ENCODE measurements at regions not wholly inside any gene's neighbourhood (a gene's known extent, or its start where the extent isn't known, plus 50 kb on each side); places are given as distances from the start of the nearest gene placed in this dataset.
A peak's percentile ranks its signal among the peaks of the same experiment; 100 is the strongest.

DNA sequence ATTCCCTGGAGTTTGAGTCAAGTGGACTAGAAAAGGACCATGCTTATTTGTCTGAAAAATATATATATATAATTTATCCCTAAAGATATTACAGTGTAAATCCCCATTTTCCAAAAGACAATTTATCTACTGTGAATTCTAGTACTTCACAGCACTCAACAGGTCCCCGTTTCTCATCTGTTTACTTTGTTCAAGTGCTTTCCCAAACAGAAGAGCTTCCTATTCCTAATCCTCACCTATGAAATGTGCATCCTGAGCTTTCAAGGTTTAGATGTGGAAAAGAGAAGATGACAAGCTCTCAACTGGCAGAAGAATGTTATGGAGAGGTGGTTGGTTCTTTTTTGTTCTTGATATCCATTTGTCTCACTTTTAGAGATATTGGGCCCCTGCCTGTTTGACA lies 401.6 kb upstream of the ZNF608 start:
- H3K27ac ChIP-seq: no peak overlapping the region
- no peak for DNase-seq (ENCODE audit: low read depth, low spot score)

DNA sequence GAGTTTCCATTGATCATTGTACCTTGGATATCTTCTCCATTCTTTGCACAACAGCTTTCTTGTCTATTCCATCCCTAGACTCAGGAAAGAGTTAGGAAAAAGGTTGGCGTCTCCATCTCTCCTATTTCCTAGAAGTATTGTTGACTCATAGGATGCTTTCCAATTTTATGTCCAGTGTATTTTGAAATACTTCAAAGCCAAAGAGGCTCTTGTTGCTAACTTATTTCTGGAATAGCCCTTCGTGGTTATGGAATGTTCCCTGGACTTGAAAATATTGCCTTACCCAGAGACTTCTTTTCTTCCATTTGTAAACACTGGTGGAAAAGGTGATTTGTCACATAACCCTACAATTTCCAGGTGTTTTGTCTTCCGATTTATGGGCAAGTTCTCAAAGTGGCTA lies 402.3 kb upstream of the ZNF608 start:
- H3K27ac ChIP-seq: no peak overlapping the region
- DNase-seq (ENCODE audit: low read depth, low spot score): no peak

- no peak for DNase-seq (ENCODE audit: low read depth, low spot score)
- no peak overlapping the region for H3K27ac ChIP-seq
Measured at GRCh38 chr5:125149110-125149509, 402.7 kb upstream of the ZNF608 start.

GRCh38 chr5:125149527-125149926 lies 403.1 kb upstream of the ZNF608 start:
- no peak overlapping the region for H3K27ac ChIP-seq
- DNase-seq (ENCODE audit: low read depth, low spot score): no peak

- no peak overlapping the region for H3K27ac ChIP-seq
- DNase-seq (ENCODE audit: low read depth, low spot score): no peak
Measured at GRCh38 chr5:125150041-125150669, 403.7 kb upstream of the ZNF608 start.

DNA sequence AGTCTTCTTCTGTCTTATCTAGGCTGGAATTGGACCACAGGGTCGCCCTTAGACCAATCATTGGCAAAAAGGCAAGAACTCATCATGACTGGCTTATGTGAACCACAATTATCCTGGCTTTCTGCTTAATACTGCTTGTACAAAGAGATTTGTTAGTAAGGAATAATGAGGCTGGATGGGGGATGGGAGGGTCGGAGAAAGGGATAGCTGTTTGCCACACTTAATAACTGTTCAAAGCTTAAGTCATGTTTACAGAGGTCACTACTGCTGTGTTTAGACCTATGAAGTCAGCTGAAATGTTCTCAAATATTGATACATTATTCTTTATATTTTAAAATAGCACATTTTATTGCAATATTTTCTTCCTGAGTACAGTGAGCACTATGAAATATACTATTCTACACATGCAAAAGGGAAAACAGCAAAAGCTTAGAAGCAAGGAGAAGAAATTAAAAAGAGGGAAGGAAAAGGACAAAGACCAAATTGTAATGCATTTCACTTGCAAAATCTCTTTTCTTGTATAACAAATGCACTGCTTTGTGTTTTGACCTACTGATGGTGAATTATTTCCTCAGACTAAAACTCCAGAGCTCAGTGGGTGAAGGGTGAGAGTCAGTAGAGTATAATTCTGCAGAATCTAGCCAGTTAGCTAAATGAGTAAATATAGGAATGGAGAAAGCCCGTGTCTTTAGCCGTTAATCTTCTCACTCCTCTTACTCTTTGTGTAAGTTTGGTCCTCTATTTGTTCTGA lies 404.9 kb upstream of the ZNF608 start:
- no peak overlapping the region for H3K27ac ChIP-seq
- DNase-seq (ENCODE audit: low read depth, low spot score): no peak

GRCh38 chr5:125152044-125152443 lies 405.6 kb upstream of the ZNF608 start:
- H3K27ac ChIP-seq: no peak overlapping the region

DNA sequence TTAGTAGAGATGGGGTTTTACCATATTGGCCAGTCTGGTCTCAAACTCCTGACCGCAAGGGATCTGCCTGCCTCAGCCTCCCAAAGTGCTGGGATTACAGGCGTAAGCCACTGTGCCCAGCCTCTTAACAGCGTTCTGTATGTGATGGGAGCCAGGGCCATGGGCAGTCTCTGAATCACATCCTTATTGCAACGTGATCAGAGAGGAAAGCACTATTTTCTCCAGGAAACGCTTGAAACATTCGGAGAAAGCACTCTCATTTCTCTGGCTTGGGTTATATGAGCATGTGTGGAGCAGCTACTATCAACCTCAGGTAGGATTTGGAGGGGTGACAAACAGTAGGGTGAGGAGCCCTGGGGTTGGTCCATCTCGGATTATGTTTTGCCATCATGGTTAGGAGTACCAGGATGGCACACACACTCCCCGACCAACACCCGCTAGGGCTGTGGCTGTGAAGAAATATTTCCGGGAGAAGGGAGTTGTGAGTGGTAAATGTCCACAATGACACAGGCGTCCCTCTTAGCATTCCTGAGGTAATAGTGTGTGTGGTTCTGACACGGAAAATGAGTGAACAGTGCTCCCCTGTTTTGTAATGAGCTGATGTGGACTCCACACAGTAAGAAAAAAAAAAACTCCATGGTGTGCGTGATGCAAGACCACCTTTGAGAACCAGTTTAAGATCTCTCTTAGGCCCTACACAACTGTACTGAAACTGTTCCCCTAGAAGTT lies 406.2 kb upstream of the ZNF608 start:
- no peak overlapping the region for H3K27ac ChIP-seq

More at GRCh38 chr5:125152044-125152443, 405.6 kb upstream of the ZNF608 start:
- no peak for DNase-seq (ENCODE audit: low read depth, low spot score)

DNA sequence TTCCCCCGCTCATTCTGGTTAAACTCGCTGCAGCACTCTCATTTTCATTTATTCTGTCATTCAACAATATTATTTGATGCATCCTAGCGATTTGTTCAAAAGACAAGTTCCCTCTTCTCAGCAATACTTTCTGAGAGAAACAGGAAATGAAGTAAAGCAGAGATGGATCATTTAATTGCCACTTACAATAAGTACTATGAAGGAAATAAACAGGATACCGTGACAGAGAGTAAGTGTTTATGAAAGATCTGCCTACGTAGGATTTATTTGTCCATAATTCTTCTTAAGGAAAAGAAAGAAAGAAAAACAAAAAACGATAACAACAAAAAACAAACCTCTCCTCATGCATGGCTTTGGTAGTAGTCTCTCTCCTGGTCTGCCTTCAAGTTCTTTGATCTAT lies 406.8 kb upstream of the ZNF608 start:
- no peak overlapping the region for H3K27ac ChIP-seq

More for the DNA sequence above, 406.2 kb upstream of the ZNF608 start:
- DNase-seq (ENCODE audit: low read depth, low spot score): no peak

DNA sequence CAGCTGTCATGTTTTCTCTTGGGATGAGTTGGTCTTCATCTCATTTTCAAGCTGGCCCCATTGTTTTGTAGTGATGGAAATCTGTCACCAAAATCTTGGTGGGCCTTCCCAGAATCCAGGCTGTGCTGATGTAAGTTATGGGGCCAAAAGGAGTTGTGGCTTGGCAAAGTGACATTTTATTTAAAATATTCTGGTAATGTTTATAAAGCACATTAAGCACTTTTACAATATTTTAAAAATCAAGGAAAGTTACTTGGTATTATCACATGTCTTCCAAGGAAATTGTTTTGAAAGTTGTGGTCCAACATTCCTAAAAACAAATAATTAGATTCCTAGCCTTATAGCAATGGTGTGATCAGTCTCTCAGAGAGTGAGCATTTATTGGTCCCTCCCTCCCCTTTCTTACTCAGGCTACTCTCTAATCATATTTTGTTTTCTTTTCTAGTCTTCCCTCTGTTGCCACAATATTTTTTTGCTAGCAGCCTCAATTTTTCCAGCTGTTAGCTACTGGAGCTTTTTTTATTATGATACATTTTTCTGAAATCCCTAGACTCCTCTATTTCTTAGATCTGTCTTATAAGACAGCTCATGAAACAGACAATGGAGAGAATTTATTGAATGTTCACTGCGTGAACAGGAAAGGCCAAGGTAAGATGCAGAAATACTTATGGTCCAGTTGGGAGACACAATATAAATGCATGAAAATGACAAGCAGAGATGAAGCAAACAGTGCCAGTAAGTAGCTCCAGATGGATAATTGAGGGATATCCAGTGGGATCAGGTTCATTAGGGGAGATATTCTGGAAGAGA lies 408.1 kb upstream of the ZNF608 start:
- no peak overlapping the region for H3K27ac ChIP-seq
- DNase-seq (ENCODE audit: low read depth, low spot score): no peak

More for the DNA sequence above, 406.8 kb upstream of the ZNF608 start:
- DNase-seq (ENCODE audit: low read depth, low spot score): no peak

DNA sequence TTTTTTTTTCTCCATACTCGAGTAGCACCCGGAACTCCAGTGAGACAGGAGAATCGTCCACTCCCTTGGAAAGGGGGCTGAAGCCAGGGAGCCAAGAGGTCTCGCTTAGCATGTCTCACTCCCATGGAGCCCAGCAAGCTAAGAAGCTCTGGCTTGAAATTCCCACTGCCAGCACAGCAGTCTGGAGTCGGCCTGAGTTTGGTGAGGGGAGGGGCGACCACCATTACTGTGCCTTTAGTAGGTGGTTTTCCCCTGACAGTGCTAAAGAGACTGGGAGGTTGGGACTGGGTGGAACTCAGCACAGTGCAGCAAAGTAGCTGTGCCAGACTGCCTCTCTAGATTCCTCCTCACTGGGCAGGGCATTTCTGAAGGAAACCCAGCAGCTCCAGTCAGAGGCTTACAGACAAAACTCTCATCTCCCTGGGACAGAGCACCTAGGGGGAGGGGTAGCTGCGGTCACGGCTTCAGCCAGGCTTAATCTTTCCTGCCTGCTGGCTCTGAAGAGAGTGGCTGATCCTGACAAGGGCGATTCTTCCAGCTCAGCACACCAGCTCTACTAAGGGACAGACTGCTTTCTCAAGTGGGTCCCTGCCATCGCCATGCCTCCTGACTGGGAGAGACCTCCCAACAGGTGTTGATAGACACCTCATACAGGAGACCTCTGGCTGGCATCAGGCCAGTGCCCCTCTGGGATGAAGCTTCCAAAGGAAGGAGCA lies 414.5 kb upstream of the ZNF608 start:
- no peak for DNase-seq (ENCODE audit: low read depth, low spot score)
- H3K27ac ChIP-seq: no peak overlapping the region

GRCh38 chr5:125162714-125163113 lies 416.3 kb upstream of the ZNF608 start:
- no peak for DNase-seq (ENCODE audit: low read depth, low spot score)

GRCh38 chr5:125169396-125169795 lies 423.0 kb upstream of the ZNF608 start:
- H3K27ac ChIP-seq: no peak overlapping the region
- DNase-seq (ENCODE audit: low read depth, low spot score): no peak

More at GRCh38 chr5:125162714-125163113, 416.3 kb upstream of the ZNF608 start:
- H3K27ac ChIP-seq: no peak overlapping the region

DNA sequence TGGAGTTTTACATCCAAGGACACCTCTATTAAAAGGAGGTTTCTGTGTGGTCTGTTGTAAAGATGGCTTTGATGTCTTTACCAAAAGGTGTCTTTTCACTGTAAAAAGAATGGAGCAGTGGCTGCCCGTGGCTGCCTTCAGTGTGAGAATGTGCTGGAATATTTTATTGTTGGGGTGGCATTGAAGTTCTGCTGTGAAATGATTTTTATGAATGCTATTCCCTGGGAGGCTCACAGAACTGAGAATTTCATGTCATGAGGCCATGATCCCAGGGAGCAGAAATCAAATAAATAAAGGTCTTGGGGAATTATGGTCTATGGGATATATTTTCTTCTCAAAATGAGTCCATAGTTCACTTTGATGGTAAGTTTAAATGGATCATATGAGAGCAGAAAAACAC lies 425.2 kb upstream of the ZNF608 start:
- no peak for DNase-seq (ENCODE audit: low read depth, low spot score)
- H3K27ac ChIP-seq: no peak overlapping the region

DNA sequence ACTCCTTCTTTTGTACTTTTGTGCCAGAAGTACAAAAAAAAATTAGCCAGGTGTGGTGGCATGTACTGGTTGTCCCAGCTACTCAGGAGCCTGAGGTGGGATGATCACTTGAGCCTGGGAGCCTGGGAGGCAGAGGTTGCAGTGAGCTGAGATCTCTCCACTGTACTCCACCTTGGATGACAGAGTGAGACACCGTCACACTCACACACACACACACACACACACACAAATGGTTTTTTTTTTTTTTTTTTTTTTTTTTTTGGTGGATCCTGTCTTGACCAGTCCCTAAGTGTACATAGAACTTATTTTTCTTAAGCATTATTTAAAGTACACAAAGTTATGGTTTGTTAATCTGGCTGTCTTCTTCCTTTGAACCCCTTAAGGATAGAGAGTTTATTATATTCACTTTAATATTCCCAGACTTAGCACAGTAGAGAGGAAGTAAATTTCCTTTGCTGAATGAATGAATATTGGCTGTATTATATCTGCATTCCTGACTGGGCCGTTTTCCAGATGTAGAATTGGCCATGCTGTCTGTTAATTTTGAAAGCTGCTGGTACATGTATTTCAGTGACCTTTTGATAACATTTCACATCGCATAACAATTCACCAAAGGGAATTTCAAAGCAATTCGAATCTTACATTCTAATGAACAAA lies 429.0 kb upstream of the ZNF608 start:
- peak overlapping the region; percentile 68 for H3K27ac ChIP-seq
- no peak for DNase-seq (ENCODE audit: low read depth, low spot score)

DNA sequence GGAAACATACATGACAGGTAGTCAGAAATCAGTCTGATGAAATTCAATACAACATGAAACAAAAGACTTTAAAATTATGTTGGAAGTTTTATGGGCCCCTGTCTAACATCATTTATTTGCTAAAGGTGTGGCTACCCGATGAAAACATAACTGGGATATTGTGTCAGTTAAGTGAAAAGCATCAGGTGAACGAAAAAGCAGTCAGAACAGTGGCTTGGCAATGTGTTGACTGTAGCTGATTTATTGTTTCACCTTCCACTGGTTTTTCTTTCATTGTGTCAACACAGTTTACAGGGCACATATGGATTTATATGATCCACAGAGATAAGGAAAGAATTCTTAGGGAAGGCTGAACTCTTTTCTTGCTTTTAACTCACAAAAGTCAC lies 429.6 kb upstream of the ZNF608 start:
- H3K27ac ChIP-seq: peak overlapping the region; percentile 68
- DNase-seq (ENCODE audit: low read depth, low spot score): peak; percentile 76

DNA sequence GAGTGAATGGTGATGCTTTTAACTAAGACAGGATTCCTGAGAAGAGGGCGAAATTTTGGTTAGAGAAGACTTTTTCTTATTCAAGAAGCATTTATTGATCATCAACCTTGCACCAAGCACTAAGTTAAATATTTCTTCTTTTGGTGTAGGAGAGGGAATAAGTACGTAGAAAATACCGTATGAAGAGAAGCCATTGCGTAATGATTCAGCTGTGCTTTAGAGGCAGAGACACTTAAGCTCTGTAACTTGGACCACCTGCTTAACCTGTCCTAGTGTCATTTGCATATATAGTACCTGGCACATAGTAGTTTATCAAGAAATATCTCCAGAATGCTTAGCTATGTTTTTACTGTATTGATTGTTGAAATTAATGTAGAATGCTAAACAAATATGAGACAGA lies 430.9 kb upstream of the ZNF608 start:
- H3K27ac ChIP-seq: no peak overlapping the region
- no peak for DNase-seq (ENCODE audit: low read depth, low spot score)

GRCh38 chr5:125179612-125180011 lies 433.2 kb upstream of the ZNF608 start:
- no peak overlapping the region for H3K27ac ChIP-seq
- no peak for DNase-seq (ENCODE audit: low read depth, low spot score)

GRCh38 chr5:125180231-125180829 lies 433.9 kb upstream of the ZNF608 start:
- no peak for DNase-seq (ENCODE audit: low read depth, low spot score)
- no peak overlapping the region for H3K27ac ChIP-seq
